Left ventricle myocardium superior (tissue), 1 donor: ENCODE measurements at regions not wholly inside any gene's neighbourhood (a gene's known extent, or its start where the extent isn't known, plus 50 kb on each side); places are given as distances from the start of the nearest gene placed in this dataset.
"Not testable (repeated sequence)": the region's sequence is repeated elsewhere in the genome, so short reads cannot be mapped to it uniquely, and the experiment has no call there.

Source experiments
- ATAC-seq: fragments of 200-7000 bp; cut with Tn5 transposase; one replicate; pipeline ENCODE4 v1.9.1; 2020; ENCODE audit warnings: mild to moderate bottlenecking, moderate library complexity
- DNase-seq: peaks from one replicate; pipeline ENCODE4 v3.0.0-alpha.2; 2020
- intact Hi-C: fragments of 100-400 bp; cut with micrococcal nuclease; formaldehyde crosslinking; loops from one replicate; pipeline ENCODE4 v1.11.0; 2022
- donor health status: DM: no; HTN: yes; CAD: no; lungs with severe emphysema.

GRCh38 chr6:112881027-112881426 is 533.9 kb downstream of the RFPL4B start:
- no peak for ATAC-seq
- DNase-seq = no peak
- intact Hi-C loops = no loop called here

GRCh38 chr6:112881828-112882780 is 535.0 kb downstream of the RFPL4B start:
- intact Hi-C loops = no loop called here
- ATAC-seq = no peak
- DNase-seq = no peak

GRCh38 chr6:112883095-112883494 is 536.0 kb downstream of the RFPL4B start:
- intact Hi-C loops = no loop called here
- DNase-seq (no peak), ATAC-seq (no peak)

GRCh38 chr6:112886415-112886814 is 539.3 kb downstream of the RFPL4B start:
- ATAC-seq (no peak), DNase-seq (no peak)
- intact Hi-C loops = no loop called here

GRCh38 chr6:112887424-112887823 is 540.3 kb downstream of the RFPL4B start:
- intact Hi-C loops, DNase-seq, ATAC-seq: not testable (repeated sequence)

GRCh38 chr6:112899541-112899940 is 552.4 kb downstream of the RFPL4B start:
- no peak for ATAC-seq
- intact Hi-C loops = no loop called here
- no peak for DNase-seq

GRCh38 chr6:112903361-112903760 is 556.2 kb downstream of the RFPL4B start:
- no peak for DNase-seq
- no peak for ATAC-seq
- intact Hi-C loops = no loop called here

- ATAC-seq (peak; percentile 98), DNase-seq (no peak)
- intact Hi-C loops = no loop called here
These were observed 559.6 kb downstream of the RFPL4B start for GRCh38 chr6:112906726-112907125.

GRCh38 chr6:112909781-112910180 is 562.7 kb downstream of the RFPL4B start:
- intact Hi-C loops = no loop called here
- ATAC-seq (no peak), DNase-seq (no peak)

- DNase-seq (no peak), ATAC-seq (no peak)
- intact Hi-C loops = no loop called here
These were observed 563.1 kb downstream of the RFPL4B start for GRCh38 chr6:112910256-112910655.

GRCh38 chr6:112911959-112912358 is 564.8 kb downstream of the RFPL4B start:
- DNase-seq (no peak), ATAC-seq (peak; percentile 93)
- intact Hi-C loops = no loop called here

- ATAC-seq = peak; percentile 65
- intact Hi-C loops = no loop called here
- no peak for DNase-seq
These were observed 565.4 kb downstream of the RFPL4B start for GRCh38 chr6:112912416-112913101.

GRCh38 chr6:112919744-112920143 is 572.6 kb downstream of the RFPL4B start:
- intact Hi-C loops, ATAC-seq, DNase-seq: not testable (repeated sequence)

- intact Hi-C loops = no loop called here
- DNase-seq (no peak), ATAC-seq (no peak)
These were observed 573.9 kb downstream of the RFPL4B start for GRCh38 chr6:112920994-112921393.

GRCh38 chr6:112923940-112924587 is 576.9 kb downstream of the RFPL4B start:
- no peak for ATAC-seq
- no peak for DNase-seq
- intact Hi-C loops = no loop called here

GRCh38 chr6:112925702-112926101 is 578.6 kb downstream of the RFPL4B start:
- ATAC-seq = no peak
- intact Hi-C loops = no loop called here
- DNase-seq = no peak

- ATAC-seq = no peak
- intact Hi-C loops = no loop called here
- DNase-seq = no peak
These were observed 580.7 kb downstream of the RFPL4B start for GRCh38 chr6:112927641-112928320.

- no peak for ATAC-seq
- no peak for DNase-seq
- intact Hi-C loops = no loop called here
These were observed 582.5 kb downstream of the RFPL4B start for GRCh38 chr6:112929641-112930040.

- intact Hi-C loops = no loop called here
- ATAC-seq (peak; percentile 68), DNase-seq (no peak)
These were observed 584.7 kb downstream of the RFPL4B start for GRCh38 chr6:112931832-112932231.
